ENCODE measurements at regions not wholly inside any gene's neighbourhood (a gene's known extent, or its start where the extent isn't known, plus 50 kb on each side); places are given as distances from the start of the nearest gene placed in this dataset.

GRCh38 chr3:31357451-31357850, 175.3 kb upstream of the STT3B start:
- Mint-ChIP-seq H3K36me3 (ENCODE audit: low read depth) (peaks cover 6% of the 10 kb centered on the region; the same call in 2 of the 3 replicates), H3K9me3 (peaks cover 5% of the 10 kb centered on the region; the same call in 1 of the 3 replicates), H3K27ac (no peak overlapping the region), H3K4me3 (no peak overlapping the region), H3K4me1 (peaks cover 9% of the 10 kb centered on the region), H3K27me3 (ENCODE audit: insufficient read depth, low read depth, poor library complexity) (no peaks in the 10 kb centered on the region)
- H3K9me2 ChIP-seq (ENCODE audit: insufficient read depth): peaks cover 4% of the 10 kb centered on the region; the same call in 1 of the 2 replicates
- H3K4me1 ChIP-seq (ENCODE audit: insufficient read depth): peaks cover 11% of the 10 kb centered on the region; the same call in 1 of the 2 replicates
- H3F3A ChIP-seq (replicated peaks; ENCODE audit: low read depth): no peaks in the 10 kb centered on the region
- no peak for DNase-seq (ENCODE audit: low spot score)
- H4K20me1 ChIP-seq (replicated peaks; ENCODE audit: insufficient read depth): no peaks in the 10 kb centered on the region
- no peak overlapping the region for H3K4me2 ChIP-seq
- no peak overlapping the region for H2AFZ ChIP-seq
- TF ChIP-seq STAT1 (IDR thresholded peaks at IDR 0.05; ENCODE audit: unreplicated experiment) (no peak), NANOG (IDR thresholded peaks at IDR 0.05; ENCODE audit: borderline replicate concordance) (no peak), EZH2phosphoT487 (IDR thresholded peaks at IDR 0.05; ENCODE audit: unreplicated experiment) (no peak), CREB1 (CRISPR knock-in tag; IDR thresholded peaks at IDR 0.05; ENCODE audit: low read depth) (no peak), REST (IDR thresholded peaks at IDR 0.05; ENCODE audit: unreplicated experiment) (no peak), ZNF462 (CRISPR knock-in tag; IDR thresholded peaks at IDR 0.05) (no peak), CTCF (conservative IDR thresholded peaks at IDR 0.05; ENCODE audit: low read depth in 2 of 2) (no peak)
- no peaks in the 10 kb centered on the region for H3K79me2 ChIP-seq (replicated peaks; ENCODE audit: insufficient read depth)
- no peak overlapping the region for H3K4me3 ChIP-seq
- no peaks in the 10 kb centered on the region for H3K27me3 ChIP-seq (ENCODE audit: insufficient read depth)
- H3K27ac ChIP-seq (ENCODE audit: low read depth): no peak overlapping the region
- H3K36me3 ChIP-seq (ENCODE audit: insufficient read depth): no peaks in the 10 kb centered on the region
- no peak for ATAC-seq
